GM12875 (cell line): ENCODE measurements at regions not wholly inside any gene's neighbourhood (a gene's known extent, or its start where the extent isn't known, plus 50 kb on each side); places are given as distances from the start of the nearest gene placed in this dataset.

ENCODE experiments used
- H3K4me3 ChIP-seq: one replicate; pipeline ENCODE4 v1.5.1; 2011; ENCODE audit warnings: low read depth, low read length, control low read depth
- TF ChIP-seq, protein P1 (sequence below): IDR thresholded peaks from 2 replicates; pipeline ENCODE4 v1.5.1; 2011; ENCODE audit warnings: low read depth, mild to moderate bottlenecking, control low read depth, inconsistent platforms, low read length, moderate library complexity, borderline replicate concordance; ENCODE audit not compliant: insufficient read depth

DNA sequence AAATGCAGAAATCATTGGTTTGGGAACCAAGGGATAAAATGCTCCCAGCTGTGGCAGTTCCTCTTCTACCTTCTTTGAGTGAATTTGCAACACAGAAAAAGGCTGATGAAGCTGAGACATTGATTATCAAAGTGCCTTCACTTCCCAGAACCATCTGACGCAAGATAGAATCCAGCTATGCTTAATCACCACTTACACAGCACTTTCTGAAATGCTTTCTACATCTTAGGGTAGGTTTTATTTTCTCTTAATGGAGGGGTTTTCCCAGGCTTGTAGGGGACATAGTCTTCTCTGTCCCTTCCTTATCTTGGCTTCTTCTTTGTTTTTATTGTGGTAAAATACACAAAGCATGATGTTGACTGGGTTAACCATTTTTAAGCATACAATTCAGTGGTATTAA lies 332.6 kb upstream of the ZNF32 start:
- TF ChIP-seq, protein P1, sequence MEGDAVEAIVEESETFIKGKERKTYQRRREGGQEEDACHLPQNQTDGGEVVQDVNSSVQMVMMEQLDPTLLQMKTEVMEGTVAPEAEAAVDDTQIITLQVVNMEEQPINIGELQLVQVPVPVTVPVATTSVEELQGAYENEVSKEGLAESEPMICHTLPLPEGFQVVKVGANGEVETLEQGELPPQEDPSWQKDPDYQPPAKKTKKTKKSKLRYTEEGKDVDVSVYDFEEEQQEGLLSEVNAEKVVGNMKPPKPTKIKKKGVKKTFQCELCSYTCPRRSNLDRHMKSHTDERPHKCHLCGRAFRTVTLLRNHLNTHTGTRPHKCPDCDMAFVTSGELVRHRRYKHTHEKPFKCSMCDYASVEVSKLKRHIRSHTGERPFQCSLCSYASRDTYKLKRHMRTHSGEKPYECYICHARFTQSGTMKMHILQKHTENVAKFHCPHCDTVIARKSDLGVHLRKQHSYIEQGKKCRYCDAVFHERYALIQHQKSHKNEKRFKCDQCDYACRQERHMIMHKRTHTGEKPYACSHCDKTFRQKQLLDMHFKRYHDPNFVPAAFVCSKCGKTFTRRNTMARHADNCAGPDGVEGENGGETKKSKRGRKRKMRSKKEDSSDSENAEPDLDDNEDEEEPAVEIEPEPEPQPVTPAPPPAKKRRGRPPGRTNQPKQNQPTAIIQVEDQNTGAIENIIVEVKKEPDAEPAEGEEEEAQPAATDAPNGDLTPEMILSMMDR, result no peak

DNA sequence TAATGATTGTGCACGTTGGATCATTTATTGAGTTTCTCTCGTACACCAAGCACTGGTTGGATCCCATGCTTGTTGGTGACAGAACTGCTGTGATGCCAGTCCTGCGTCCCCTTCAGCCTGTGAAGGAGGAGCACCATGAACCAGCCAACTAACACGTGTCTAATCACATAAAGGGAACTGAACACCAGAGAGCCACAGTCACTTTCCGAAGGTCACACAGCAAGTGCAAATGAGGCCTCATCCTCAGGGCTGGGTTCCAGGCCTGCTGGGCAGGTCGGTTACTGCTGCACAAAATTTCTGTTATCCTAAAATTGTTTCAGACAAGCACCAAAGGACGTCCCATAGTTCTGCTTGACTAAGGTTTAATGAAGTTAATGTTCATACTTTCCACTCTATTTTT lies 332.0 kb upstream of the ZNF32 start:
- TF ChIP-seq, protein P1, result no peak
- H3K4me3 ChIP-seq, result no peak overlapping the region

More for the DNA sequence above, 332.6 kb upstream of the ZNF32 start:
- no peak overlapping the region for H3K4me3 ChIP-seq

DNA sequence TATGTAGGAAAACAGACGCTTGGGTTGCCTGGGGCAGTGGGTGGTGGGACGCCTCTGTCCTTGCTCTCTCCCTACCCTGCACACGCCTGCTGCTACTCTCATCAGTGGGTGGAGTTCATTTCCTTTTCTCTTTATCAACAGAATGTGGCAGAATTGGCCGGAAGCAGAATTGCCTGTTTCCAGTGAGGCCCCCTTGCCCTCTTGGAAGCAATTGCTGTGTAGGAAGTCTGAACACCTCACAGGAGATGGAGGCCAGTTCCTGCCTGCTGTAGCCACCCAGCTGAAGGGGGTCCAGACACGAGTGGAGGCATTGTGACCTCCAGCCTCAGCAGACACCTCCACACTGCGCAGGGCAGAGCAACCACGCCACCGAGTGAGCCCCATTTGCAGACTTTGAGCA lies 331.6 kb upstream of the ZNF32 start:
- TF ChIP-seq, protein P1, result no peak

DNA sequence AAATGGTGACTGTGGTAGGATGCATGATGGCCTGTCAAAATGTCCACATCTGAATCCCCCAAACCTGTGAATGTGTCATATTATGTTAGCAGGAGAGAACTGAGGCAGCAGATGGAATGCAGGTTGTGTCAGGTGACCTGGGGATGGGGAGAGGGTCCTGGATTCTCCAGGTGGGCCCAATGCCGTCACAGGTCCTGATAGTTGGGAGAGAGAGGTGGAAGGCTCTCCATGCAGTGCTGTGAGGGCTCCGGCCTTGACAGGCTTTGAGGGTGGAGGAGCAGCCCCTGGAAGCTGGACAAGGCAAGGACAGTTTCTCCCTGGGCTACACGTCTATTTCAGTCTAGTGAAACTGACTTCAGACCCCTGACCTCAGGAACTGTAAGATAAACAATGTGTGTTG lies 330.9 kb upstream of the ZNF32 start:
- H3K4me3 ChIP-seq, result no peak overlapping the region
- TF ChIP-seq, protein P1, result no peak

More for the DNA sequence above, 331.6 kb upstream of the ZNF32 start:
- H3K4me3 ChIP-seq, result no peak overlapping the region

DNA sequence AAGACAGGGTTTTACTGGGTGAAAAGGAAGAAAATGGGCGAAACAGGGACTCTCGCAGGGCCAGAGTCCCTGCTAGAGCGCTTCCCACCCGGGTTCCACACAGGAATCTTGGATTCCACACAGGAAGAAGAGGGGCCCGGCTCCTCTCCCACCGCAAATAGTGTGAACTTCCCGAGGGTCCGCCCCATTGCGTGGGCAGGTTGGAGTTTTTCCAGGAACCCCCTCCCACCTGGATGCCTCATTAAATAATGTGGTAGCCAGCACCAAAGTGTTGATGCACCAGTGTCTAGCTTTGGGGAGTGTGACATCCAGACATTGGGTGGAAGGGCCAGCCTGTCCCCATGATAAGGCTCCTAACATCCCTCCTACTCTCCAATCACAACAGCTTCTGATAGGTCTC lies 330.3 kb upstream of the ZNF32 start:
- TF ChIP-seq, protein P1, result no peak

DNA sequence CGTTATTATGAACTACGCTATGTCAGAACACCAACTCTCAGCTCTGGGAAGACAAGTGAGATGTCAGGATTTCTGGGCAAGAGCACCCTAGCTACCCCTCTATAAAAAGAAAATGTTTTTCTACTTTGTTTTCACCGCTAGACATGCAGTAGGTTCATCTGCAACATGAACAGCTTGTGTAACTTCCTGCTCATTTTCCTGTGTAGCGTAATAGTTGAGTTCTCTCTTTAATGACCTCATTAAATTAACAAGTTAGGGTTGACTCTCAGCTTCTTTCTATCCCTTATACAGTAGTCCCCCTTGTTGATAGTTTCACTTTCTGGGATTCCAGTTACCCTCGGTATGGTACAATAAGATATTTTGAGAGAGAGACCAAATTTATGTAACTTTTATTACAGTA lies 329.4 kb upstream of the ZNF32 start:
- TF ChIP-seq, protein P1, result no peak
- H3K4me3 ChIP-seq, result no peak overlapping the region

More for the DNA sequence above, 330.3 kb upstream of the ZNF32 start:
- H3K4me3 ChIP-seq, result no peak overlapping the region

DNA sequence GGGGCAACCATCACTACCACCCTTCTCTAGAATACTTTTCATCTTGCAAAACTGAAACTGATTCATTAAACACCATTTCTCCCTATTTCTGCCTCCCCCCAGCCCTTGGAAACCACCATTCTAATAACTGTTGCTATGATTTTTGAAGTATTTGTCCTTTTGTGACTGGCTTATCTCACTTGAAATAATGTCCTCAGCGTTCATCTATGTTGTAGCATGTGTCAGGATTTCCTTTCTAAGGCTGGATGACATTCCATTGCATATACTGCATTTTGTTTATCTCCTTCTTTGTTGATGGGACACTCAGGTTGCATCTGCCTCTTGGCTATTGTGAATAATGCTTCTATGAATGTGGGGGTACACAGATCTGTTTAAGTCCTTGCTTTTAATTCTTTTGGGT lies 327.6 kb upstream of the ZNF32 start:
- H3K4me3 ChIP-seq, result no peak overlapping the region
- TF ChIP-seq, protein P1, result no peak
